Rectal smooth muscle tissue (tissue), 1 donor: ENCODE measurements at regions not wholly inside any gene's neighbourhood (a gene's known extent, or its start where the extent isn't known, plus 50 kb on each side); places are given as distances from the start of the nearest gene placed in this dataset.
"Not testable (repeated sequence)": the region's sequence is repeated elsewhere in the genome, so short reads cannot be mapped to it uniquely, and the experiment has no call there.

ENCODE experiments used
- H3K27ac ChIP-seq: one replicate; pipeline ENCODE4 v1.7.0; 2013; ENCODE audit warnings: low read depth, low read length, inconsistent platforms
- H3K27me3 ChIP-seq: one replicate; pipeline ENCODE4 v1.7.0; 2013; ENCODE audit warnings: low read length; ENCODE audit not compliant: control insufficient read depth, insufficient read depth
- H3K36me3 ChIP-seq: one replicate; pipeline ENCODE4 v1.7.0; 2013; ENCODE audit warnings: low read length; ENCODE audit not compliant: control insufficient read depth, insufficient read depth
- H3K4me1 ChIP-seq: one replicate; pipeline ENCODE4 v1.7.0; 2013; ENCODE audit warnings: low read length; ENCODE audit not compliant: control insufficient read depth, insufficient read depth
- H3K4me3 ChIP-seq: one replicate; pipeline ENCODE4 v1.7.0; 2013; ENCODE audit warnings: low read length
- H3K9ac ChIP-seq: one replicate; pipeline ENCODE4 v1.7.0; 2013; ENCODE audit warnings: low read length

DNA sequence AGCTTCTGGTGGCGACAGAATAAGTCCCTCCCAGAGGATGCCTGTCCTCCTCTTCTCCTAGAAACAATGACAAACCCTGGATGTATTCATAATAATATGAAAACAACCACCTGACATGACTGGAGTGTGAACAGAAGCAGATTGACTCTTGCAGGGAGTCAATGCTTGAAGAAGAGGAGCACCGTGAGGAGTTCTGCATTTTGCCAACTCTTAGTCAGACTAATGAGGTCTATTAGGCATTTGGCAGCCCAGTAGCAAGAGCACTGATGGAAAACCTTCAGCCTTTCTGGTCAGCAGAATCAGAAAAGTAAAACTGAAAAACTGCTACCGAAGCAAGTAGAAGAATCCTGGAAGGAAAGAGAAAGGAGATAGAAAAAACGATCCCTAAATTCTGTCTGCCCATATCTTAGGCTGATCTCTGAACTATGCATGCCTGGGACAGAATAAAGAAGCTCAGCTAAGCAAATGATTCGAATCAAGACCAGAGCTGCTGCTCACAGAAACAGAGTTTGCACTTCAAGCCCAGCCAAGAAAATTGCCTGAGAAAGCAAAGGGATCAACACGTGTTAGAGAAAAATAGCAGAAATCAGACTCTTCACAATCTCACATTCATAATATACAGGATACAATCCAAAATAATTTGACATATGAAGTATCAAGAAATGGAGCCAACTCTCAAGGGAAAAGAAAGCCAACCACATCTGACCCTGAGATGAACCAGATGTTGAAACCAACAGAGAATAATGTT lies 69.5 kb upstream of the OSMR start:
- no peak overlapping the region for H3K4me3 ChIP-seq
- H3K4me1 ChIP-seq = peaks cover 3% of the 10 kb centered on the region
- H3K27ac ChIP-seq = no peak overlapping the region
- no peak overlapping the region for H3K9ac ChIP-seq
- H3K36me3 ChIP-seq = no peaks in the 10 kb centered on the region
- H3K27me3 ChIP-seq = no peaks in the 10 kb centered on the region

DNA sequence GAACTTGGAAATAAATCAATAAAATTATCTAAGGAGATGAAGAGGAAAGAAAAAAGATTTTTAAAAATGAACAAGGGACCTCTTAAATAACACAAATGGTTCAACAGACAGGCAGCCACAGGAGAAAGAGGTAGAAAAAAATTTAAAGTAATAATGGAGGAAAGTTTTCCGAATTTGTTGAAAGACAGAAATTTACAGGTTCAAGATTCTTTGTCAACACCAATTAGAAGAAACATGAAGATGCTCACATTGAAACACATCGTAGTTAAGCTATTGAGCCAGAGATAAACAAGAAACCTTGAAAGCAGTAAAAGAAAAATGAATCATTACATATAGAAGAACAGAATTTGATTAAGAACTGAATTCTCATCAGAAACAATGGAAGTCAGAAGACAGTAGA lies 68.7 kb upstream of the OSMR start:
- Histone ChIP-seq H3K4me1 (peaks cover 3% of the 10 kb centered on the region), H3K27me3 (no peaks in the 10 kb centered on the region), H3K27ac (no peak overlapping the region), H3K4me3 (no peak overlapping the region), H3K9ac (no peak overlapping the region), H3K36me3 (no peaks in the 10 kb centered on the region)

DNA sequence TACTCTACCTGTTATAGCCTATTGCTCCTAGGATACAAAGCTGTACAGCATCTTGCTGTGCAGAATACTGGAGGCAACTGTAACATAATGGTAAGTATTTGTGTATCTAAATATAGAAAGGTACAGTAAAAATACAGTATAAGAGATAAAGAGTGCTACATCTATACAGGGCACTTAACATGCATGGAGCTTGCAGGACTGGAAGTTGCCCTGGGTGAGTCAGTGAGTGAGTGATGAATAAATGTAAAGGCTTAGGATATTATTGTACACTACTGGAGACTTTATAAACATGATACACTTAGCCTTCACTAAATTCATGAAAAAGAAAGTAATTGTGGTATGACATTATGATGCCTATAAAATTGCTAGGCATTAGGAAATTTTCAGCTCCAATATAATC lies 65.5 kb upstream of the OSMR start:
- Histone ChIP-seq H3K4me1 (peaks cover 12% of the 10 kb centered on the region), H3K36me3 (no peaks in the 10 kb centered on the region), H3K4me3 (no peak overlapping the region), H3K9ac (no peak overlapping the region), H3K27me3 (no peaks in the 10 kb centered on the region), H3K27ac (no peak overlapping the region)

DNA sequence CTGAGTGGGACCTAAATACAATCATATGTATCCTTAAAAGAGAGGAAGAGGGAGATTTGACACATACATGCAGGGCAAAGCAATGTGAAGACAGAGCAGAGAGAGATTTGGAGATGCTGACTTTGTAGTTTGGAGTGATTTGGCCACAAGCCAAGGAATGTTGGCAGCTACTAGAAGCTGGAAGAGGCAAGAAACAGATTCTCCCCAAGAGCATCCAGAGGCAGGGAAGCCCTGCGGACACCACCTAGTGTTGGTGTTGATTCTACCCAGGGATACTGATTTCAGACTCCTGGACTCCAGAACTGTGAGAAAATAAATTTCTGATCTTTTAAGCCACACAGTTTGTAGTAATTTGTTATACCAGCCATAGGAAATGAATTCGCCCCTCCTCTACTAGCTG lies 64.9 kb upstream of the OSMR start:
- H3K27me3 ChIP-seq = no peaks in the 10 kb centered on the region
- no peak overlapping the region for H3K9ac ChIP-seq
- no peaks in the 10 kb centered on the region for H3K36me3 ChIP-seq
- peaks cover 12% of the 10 kb centered on the region for H3K4me1 ChIP-seq
- no peak overlapping the region for H3K4me3 ChIP-seq
- no peak overlapping the region for H3K27ac ChIP-seq

DNA sequence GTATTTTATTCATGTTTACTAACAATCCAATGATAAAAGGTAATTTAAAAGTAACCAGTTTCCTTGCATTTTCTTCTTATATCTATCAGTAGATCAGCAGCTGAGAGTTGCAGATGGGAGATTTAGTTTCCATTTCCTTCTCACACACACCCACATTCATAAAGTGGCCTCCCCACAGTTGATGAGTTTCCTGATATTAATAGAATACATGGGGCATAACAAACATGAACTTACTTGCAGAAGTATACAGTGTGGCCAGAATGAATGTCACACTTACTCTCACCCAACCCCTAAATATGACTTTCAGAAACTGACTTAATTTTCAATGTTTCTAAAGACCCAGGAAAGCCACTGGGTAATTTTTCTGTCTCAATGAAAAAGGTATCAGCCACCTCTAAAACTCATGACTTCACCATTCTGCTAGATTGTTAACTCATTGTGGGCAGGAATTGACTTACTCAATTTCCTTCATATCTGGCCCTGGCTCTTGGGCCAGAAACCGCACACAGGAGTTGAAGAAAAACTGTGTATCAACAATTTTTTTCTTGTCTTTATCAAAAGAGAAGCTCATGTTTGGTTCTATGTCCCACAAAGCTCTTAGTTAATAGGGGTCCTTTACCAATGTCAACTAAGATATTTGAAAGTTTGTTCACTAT lies 63.5 kb upstream of the OSMR start:
- no peaks in the 10 kb centered on the region for H3K27me3 ChIP-seq
- no peak overlapping the region for H3K27ac ChIP-seq
- H3K4me1 ChIP-seq = peaks cover 12% of the 10 kb centered on the region
- H3K4me3 ChIP-seq = no peak overlapping the region
- no peak overlapping the region for H3K9ac ChIP-seq
- no peaks in the 10 kb centered on the region for H3K36me3 ChIP-seq

DNA sequence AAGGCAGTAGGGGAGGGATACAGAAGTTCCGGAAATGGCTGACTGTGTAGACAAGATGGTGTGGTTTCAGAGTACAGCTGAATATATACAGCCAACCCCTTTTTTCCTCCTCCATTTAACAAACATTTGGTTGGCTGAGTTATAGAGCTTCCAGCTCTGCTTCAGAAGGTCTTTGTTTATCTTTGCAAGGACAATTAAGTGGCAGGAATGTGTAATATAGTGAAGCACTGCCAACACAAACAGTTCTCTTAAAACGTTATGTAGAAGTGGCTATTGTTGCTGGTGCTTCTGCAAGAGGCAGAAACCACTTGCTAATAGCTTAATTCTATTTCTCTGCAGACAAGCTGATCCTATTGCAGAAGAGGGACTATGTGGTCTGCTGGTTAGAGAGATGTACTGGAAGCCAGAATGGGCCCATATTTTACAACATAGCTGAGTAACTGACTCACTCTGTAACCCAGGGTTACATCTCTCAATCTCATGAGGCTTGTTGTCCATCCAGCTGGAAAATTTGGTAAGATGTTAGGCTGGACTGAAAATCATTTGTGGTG lies 62.7 kb upstream of the OSMR start:
- no peak overlapping the region for H3K4me3 ChIP-seq
- H3K9ac ChIP-seq = no peak overlapping the region
- H3K27me3 ChIP-seq = no peaks in the 10 kb centered on the region
- peaks cover 12% of the 10 kb centered on the region for H3K4me1 ChIP-seq
- H3K36me3 ChIP-seq = no peaks in the 10 kb centered on the region
- H3K27ac ChIP-seq = peak overlapping the region; percentile 4

DNA sequence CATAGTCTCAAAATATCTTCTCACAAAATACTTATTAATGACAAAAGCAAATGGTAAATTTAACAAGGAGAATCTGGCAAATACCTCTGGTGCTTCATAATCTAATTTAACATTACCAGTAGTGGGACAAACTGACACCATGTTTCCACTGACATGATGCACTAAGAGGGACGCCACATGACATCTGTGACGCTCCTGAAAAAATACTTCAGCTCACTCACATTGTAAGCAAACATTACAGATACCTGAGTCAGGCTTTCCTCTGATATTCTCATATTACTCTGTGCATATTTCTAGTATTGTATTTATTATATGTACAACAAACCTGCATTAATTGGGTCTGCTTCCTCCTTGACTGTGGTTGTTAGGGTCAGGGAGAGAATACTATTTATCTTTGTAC lies 56.7 kb upstream of the OSMR start:
- H3K4me3 ChIP-seq = no peak overlapping the region
- H3K27ac ChIP-seq = no peak overlapping the region
- no peak overlapping the region for H3K9ac ChIP-seq
- no peaks in the 10 kb centered on the region for H3K4me1 ChIP-seq
- H3K27me3 ChIP-seq = no peaks in the 10 kb centered on the region
- no peaks in the 10 kb centered on the region for H3K36me3 ChIP-seq

DNA sequence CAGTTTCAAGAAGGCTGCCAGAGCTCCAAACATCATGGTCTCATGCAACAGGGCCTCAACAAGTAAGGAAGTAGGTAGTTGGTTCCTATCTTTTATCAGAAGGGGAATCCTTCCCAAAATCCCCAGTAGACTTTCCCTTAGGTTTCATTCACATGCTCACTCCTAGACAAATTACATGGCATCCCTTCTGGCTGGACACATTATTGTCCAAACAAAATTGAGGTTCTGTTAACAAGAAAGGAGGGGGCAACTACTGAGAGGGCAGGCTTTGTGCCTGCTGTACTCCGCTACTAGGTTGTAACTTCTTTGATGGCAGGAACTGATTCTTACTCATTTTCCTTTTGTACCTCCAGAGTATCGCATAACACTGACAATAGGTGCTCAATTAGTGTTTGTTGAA lies 56.0 kb upstream of the OSMR start:
- Histone ChIP-seq H3K36me3 (no peaks in the 10 kb centered on the region), H3K9ac (no peak overlapping the region), H3K27ac (no peak overlapping the region), H3K27me3 (no peaks in the 10 kb centered on the region), H3K4me3 (no peak overlapping the region), H3K4me1 (no peaks in the 10 kb centered on the region)

DNA sequence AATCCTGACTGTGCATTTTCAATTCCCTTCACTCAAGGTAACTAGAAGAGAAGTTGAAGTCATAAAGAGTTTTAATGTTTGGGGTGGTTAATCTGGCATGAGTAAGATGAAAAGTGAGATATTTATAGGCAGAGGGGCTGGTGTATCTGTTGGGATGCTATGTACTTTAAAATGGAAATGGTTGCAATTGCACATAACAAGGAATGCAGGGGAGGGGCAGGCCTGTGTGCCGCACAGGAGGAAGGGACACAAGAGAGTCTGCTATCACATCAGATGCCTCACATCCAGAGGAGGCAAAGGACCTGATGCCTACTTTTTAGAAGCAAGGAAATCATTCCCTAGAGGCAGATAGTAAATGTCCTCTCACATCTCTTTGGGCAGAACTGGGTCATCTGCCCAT lies 55.5 kb upstream of the OSMR start:
- Histone ChIP-seq H3K27ac (no peak overlapping the region), H3K4me3 (no peak overlapping the region), H3K9ac (no peak overlapping the region), H3K27me3 (no peaks in the 10 kb centered on the region), H3K36me3 (no peaks in the 10 kb centered on the region), H3K4me1 (no peaks in the 10 kb centered on the region)

DNA sequence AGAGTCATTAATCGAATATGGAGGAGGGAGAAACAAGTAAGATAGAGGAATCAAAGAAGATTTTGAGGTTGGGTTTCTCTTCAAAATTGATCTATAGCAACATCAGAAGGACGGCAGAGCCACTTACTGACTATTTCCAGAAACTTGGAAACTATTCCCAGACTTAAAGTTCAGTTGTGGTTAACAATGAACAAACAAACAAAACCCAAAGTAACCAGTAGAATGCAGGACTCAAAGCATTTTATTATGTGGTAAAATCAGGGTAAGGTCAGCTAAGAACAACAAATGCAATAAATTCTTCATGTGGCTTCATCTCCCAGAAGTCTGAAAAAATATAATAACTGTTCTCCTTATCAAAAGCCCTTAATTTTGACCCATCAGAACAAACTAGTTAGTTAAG lies 54.9 kb upstream of the OSMR start:
- Histone ChIP-seq H3K9ac (no peak overlapping the region), H3K4me1 (no peaks in the 10 kb centered on the region), H3K4me3 (no peak overlapping the region), H3K27me3 (no peaks in the 10 kb centered on the region), H3K27ac (no peak overlapping the region), H3K36me3 (no peaks in the 10 kb centered on the region)

DNA sequence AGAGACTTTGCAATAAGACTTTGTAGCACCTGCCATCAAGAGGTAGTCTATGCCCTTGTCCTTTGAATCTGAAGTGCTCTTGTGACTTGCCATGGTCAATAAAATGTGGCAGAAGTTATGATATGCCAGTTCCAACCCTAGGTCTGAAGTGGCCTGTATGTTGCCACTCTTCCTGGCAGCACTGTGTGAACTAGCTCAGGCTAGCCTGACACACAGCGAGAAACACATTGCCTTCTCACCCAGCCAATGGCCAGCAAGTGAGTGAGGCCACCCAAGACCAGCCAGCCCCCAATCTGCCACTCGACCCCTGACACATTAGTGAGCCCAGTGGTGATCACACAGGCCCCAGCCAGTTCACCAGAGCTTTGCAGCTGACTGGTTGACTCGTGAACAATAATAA lies 52.7 kb upstream of the OSMR start:
- Histone ChIP-seq H3K27me3 (no peaks in the 10 kb centered on the region), H3K9ac (no peak overlapping the region), H3K4me3 (no peak overlapping the region), H3K4me1 (no peaks in the 10 kb centered on the region), H3K27ac (no peak overlapping the region), H3K36me3 (no peaks in the 10 kb centered on the region)

DNA sequence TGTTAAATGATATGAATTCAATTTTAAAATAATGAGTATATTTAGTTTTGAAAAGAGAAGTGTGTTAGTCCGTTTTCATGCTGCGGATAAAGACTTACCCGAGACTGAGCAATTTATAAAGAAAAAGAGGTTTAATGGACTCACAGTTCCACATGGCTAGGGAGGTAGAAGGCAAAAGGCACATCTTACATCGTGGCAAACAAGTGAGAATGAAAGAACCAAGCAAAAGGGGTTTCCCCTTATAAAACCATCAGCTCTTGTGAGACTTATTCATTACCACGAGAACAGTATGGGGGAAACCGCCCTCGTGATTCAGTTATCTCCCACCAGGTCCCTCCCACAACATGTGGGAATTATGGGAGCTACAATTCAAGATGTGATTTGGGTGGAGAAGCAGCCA lies 51.8 kb upstream of the OSMR start:
- H3K27me3 ChIP-seq, H3K4me3 ChIP-seq, H3K9ac ChIP-seq, H3K27ac ChIP-seq, H3K4me1 ChIP-seq, H3K36me3 ChIP-seq: not testable (repeated sequence)

DNA sequence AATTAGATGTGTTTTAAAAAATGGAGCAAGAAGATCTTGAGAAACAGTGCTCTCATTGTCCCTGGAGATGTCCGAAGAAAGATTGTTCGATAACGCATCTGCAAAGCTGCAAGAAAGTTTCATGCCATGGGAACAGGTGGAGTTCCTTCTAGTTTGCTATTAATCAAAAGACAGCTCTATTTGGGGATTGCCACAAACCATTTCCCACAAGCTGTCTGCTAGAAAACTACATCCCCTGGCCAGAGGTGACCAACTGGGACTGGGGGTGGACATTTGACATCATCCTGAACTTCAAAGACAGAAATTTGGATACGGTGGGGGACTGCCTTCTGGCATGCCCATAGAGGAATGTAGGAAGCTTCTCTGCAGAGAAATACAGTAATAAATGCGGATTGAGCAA lies 50.8 kb upstream of the OSMR start:
- H3K27ac ChIP-seq = no peak overlapping the region
- no peaks in the 10 kb centered on the region for H3K4me1 ChIP-seq
- H3K36me3 ChIP-seq = no peaks in the 10 kb centered on the region
- H3K9ac ChIP-seq = no peak overlapping the region
- H3K4me3 ChIP-seq = no peak overlapping the region
- H3K27me3 ChIP-seq = no peaks in the 10 kb centered on the region
